Ishikawa (cell line): ENCODE measurements at regions not wholly inside any gene's neighbourhood (a gene's known extent, or its start where the extent isn't known, plus 50 kb on each side); places are given as distances from the start of the nearest gene placed in this dataset.
A peak's percentile ranks its signal among the peaks of the same experiment; 100 is the strongest.

ENCODE experiments used
- CEBPB ChIP-seq: IDR thresholded peaks from 2 replicates; pipeline ENCODE4 v1.6.1; 2012
- CREB1 ChIP-seq: IDR thresholded peaks from 2 replicates; pipeline ENCODE4 v1.6.1; 2012; ENCODE audit warnings: low read depth
- EGR1 ChIP-seq: IDR thresholded peaks from 2 replicates; pipeline ENCODE4 v1.6.1; 2012
- EP300 ChIP-seq: IDR thresholded peaks from 2 replicates; pipeline ENCODE4 v1.6.1; 2012; ENCODE audit warnings: borderline replicate concordance
- FOXM1 ChIP-seq: IDR thresholded peaks from 2 replicates; pipeline ENCODE4 v1.6.1; 2012; ENCODE audit warnings: low read depth, borderline replicate concordance
- MAX ChIP-seq: IDR thresholded peaks from 2 replicates; pipeline ENCODE4 v1.6.1; 2012
- NFIC ChIP-seq: IDR thresholded peaks from 2 replicates; pipeline ENCODE4 v1.6.1; 2012
- RAD21 ChIP-seq: IDR thresholded peaks from 2 replicates; pipeline ENCODE4 v1.6.1; 2012; ENCODE audit warnings: low read depth
- REST ChIP-seq: IDR thresholded peaks from 2 replicates; pipeline ENCODE4 v1.6.1; 2012; ENCODE audit warnings: low read depth, mild to moderate bottlenecking
- TAF1 ChIP-seq: IDR thresholded peaks from 2 replicates; pipeline ENCODE4 v1.6.1; 2012; ENCODE audit warnings: low read depth, mild to moderate bottlenecking
- TCF12 ChIP-seq: IDR thresholded peaks from 2 replicates; pipeline ENCODE4 v1.6.1; 2012; ENCODE audit warnings: low read depth
- TEAD4 ChIP-seq: IDR thresholded peaks from 2 replicates; pipeline ENCODE4 v1.6.1; 2012
- USF1 ChIP-seq: IDR thresholded peaks from 2 replicates; pipeline ENCODE4 v1.6.1; 2012
- YY1 ChIP-seq: IDR thresholded peaks from 2 replicates; pipeline ENCODE4 v1.6.1; 2012; ENCODE audit warnings: low read depth
- ZBTB7A ChIP-seq: IDR thresholded peaks from 2 replicates; pipeline ENCODE4 v1.6.1; 2012; ENCODE audit warnings: low read depth

- no peak for TF ChIP-seq RAD21
- no peak for TF ChIP-seq YY1
- no peak for TF ChIP-seq TEAD4
- no peak for TF ChIP-seq TCF12
- TF ChIP-seq EP300 = no peak
- TF ChIP-seq FOXM1 = no peak
- no peak for TF ChIP-seq CREB1
- TF ChIP-seq EGR1 = no peak
- no peak for TF ChIP-seq REST
- no peak for TF ChIP-seq CEBPB
- no peak for TF ChIP-seq ZBTB7A
- TF ChIP-seq TAF1 = no peak
- TF ChIP-seq USF1 = no peak
These were observed 71.3 kb upstream of the PPM1B start for GRCh38 chr2:44097322-44097907.

- TF ChIP-seq YY1 (no peak), EP300 (no peak), REST (no peak), NFIC (no peak), ZBTB7A (no peak), TAF1 (no peak), MAX (no peak), USF1 (no peak)
These were observed 70.6 kb upstream of the PPM1B start for GRCh38 chr2:44098050-44098449.

GRCh38 chr2:44098891-44099290, 69.8 kb upstream of the PPM1B start:
- TF ChIP-seq USF1 (no peak), EP300 (no peak), YY1 (no peak), TAF1 (no peak), ZBTB7A (no peak)

- TF ChIP-seq CREB1 = no peak
- TF ChIP-seq EGR1 = no peak
- no peak for TF ChIP-seq MAX
- TF ChIP-seq NFIC = 0 out of 2 replicates have a peak, but pooled peaks have one; percentile 13
These were observed 68.3 kb upstream of the PPM1B start for GRCh38 chr2:44100351-44100750.

GRCh38 chr2:44101246-44101645, 67.4 kb upstream of the PPM1B start:
- TF ChIP-seq YY1 (no peak), USF1 (no peak), FOXM1 (no peak), RAD21 (no peak), MAX (no peak), TCF12 (no peak), EP300 (no peak), REST (no peak), TEAD4 (no peak), ZBTB7A (no peak), EGR1 (no peak), CEBPB (no peak), CREB1 (no peak), NFIC (no peak), TAF1 (no peak)
